IPS-NIHi7 (cell line): ENCODE measurements at regions not wholly inside any gene's neighbourhood (a gene's known extent, or its start where the extent isn't known, plus 50 kb on each side); places are given as distances from the start of the nearest gene placed in this dataset.
"Not testable (repeated sequence)": the region's sequence is repeated elsewhere in the genome, so short reads cannot be mapped to it uniquely, and the experiment has no call there.

Experiments
- DNase-seq: peaks from one replicate; pipeline ENCODE4 v3.0.0; 2012; ENCODE audit warnings: mixed read lengths; ENCODE audit errors: extremely low spot score

DNA sequence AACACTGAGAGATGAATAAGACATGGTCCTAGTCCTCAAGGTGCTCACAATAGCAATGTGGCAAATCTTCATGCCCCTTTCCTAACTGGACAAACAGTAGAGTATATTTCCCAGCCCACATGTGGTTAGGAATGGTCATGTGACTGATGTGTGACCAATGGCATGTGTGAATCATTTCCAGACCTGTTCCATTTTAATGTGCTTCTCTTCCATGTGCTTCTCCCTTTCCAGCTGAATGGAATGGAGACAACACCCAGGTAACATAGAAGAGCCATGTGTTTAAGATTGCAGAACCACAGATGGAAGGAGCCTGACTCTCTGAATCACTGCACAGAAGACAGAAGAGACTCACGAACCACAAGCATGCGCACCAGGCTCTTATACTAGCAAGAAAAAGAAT, 409.9 kb upstream of the NFIA start:
- DNase-seq, result no peak

DNA sequence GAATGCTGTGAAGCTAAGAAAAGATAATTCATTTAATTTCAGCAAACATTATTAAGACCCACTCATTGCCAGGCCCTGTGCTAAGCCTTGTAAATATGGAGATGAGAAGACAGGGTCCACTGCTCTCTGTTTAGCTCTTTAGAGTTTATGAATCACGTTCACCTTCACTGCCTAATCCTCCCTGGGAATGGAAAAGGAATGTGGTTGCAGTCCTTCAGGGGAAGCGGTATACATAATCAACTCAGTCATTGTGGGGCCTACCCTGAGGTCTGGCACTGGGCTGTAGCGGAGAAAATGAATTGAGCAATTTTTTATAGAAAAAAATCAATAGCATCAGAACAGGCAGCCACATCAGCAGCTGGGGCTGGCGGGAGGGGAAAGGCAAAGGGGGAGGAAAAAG, 412.1 kb upstream of the NFIA start:
- DNase-seq, result no peak

DNA sequence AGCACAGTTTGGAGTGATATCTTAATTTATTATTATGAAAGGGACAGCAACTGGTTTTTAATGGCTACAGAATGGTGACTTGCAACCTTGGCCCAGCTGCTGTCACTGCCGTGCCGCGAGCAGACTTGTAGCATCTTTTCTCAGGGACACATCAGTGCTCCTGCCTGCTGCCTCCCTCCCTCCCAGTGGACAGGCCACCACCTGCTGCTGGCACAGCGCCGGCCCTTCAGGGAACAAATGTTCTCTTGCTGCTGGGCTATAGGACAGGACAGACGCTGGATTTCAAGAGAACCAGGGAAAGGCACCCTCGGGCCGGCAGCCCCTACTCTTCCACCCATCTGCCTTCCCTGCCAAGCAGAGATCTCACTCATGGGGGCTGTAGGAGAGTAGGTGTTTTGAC, 413.8 kb upstream of the NFIA start:
- no peak for DNase-seq

DNA sequence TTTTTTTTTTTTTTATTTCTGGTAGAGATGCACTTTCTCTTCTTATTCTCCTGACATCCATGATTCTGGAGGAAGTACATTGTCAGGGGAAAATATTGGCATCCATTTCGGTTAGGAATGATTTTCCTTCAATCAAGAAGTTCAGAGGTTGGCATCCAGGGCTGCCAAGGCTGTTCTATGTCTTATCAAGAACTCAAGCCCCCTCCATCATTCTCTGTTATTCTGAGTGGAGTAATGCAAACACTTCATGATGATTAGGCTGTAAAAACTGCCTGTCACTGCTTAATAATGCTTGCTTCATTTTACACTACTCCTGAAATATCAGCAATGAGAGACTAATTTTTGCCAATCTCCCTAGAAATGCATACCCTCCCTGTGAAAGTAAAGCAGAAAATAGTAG, 417.1 kb upstream of the NFIA start:
- no peak for DNase-seq

DNA sequence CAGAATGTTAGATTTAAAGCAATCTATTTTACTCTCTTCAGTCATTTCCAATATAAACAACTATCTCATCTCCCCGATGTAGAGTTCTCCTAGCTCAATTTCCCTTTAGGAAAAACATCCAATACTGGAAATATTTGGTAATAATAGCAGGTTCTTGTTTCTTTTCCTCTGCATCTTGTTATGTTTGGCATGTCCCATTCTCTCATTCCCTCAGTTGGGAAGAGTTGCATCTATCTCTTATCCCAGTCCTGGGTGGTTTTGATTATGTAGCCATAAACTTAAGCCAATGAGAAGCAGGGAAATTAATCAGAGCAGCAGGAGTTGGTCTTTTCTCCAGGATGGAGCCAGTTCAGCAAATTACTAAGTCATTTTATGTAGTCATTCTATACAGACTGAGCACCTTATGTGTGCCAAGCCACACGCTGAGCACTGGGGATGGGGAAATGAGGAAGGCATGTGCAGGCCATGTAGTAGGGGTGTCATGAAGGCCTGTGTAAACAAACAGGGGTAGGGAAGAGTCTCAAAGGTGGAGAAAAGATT, 418.2 kb upstream of the NFIA start:
- DNase-seq, result no peak

DNA sequence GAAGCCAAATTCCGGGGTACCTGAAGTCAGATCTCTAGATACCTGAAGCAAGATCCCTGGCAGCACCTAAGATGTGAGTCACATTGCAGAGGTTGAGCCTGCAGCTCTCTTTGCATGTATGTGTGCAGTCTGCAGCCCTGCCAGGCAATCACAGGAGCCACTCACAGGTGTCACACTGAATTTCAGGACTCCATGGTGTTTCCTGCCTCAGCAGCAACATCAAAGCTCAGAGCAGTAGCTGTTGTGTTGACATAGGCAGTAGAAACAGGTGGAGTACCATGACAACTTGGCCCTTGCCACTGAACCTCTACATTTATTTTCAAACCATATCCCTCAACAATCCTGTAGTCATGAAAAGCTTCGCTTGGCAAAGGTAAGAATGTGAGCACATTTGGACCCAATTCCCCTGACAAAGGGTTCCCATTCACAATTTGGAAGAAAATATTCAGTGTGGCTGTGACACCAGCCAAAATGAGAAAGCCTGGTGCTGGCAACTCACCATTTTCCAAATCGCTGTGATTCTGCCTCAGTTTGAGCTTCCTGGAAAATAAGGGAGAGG, 419.8 kb upstream of the NFIA start:
- DNase-seq, result no peak

DNA sequence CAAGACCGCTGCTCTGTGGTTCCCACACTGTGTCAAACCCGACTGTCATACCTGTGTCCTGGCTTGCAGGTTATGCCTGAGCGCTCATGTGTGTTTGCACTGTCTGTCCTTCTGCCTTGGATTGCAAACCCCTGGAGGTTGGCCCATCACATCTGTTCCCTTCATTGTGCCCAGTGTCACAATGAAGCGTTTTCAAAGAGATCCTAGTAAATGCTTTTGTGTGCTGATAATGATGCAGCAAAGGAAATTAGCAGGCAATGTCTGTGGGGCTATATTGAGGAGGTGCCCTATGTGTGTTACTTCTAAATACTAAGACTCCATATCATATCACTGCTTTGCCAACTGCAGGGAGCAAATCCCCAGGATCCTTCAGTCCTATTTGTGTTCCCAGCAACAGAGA, 424.4 kb upstream of the NFIA start:
- DNase-seq, result no peak

DNA sequence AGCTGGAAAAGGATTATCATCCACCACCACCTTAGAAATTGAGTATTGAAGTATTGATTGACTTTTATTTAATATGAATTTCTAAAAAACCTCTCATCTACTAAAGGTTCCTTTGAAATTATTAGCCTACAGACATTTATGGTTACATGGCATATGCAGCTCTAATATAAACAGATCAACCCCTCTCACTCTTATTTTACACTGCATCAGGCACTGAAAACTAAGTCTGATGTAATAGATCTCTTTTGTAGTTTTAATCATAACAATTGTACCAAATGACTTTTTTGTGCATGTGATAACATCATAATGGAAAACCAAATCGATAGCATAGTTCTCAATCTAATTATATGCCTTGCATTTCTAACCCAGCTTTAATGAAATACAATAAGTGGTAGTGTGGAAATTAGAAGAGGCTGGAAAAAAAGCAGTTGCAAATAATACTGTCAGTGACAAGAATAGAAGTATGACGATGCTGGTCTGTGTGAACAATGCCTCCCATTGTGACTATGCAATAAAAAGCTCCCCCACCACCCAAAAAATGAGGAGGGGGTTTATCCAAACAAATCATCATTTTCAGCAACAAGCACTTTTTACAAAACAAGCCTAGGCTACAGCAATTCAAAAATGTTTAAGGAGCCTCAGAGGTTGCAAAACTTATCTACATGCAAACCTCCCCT, 426.5 kb upstream of the NFIA start:
- DNase-seq, result no peak

DNA sequence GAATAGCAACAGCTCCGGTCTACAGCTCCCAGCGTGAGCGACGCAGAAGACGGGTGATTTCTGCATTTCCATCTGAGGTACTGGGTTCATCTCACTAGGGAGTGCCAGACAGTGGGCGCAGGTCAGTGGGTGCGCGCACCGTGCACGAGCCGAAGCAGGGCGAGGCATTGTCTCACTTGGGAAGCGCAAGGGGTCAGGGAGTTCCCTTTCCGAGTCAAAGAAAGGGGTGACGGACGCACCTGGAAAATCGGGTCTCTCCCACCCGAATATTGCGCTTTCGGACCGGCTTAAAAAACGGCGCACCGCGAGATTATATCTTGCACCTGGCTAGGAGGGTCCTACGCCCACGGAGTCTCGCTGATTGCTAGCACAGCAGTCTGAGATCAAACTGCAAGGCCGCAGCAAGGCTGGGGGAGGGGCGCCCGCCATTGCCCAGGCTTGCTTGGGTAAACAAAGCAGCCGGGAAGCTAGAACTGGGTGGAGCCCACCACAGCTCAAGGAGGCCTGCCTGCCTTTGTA, 442.3 kb upstream of the NFIA start:
- DNase-seq, result not testable (repeated sequence)

DNA sequence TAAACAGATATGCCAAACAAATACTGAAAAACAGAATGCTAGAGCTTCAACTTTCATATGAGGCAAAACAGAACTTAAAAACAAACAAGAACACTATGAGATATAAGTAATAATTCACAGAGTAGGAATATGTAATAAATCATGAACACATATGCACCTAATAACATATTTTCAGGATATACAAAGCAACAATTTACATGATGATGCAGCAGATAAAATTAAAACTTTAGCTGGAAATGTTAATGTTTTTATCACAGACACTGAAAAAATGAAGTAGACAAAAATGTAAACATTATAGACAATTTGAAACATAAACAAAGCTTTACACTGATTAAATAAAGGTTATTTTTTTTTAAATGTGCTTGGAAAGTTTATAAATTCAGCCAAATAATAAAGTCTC, 443.1 kb upstream of the NFIA start:
- DNase-seq, result no peak

DNA sequence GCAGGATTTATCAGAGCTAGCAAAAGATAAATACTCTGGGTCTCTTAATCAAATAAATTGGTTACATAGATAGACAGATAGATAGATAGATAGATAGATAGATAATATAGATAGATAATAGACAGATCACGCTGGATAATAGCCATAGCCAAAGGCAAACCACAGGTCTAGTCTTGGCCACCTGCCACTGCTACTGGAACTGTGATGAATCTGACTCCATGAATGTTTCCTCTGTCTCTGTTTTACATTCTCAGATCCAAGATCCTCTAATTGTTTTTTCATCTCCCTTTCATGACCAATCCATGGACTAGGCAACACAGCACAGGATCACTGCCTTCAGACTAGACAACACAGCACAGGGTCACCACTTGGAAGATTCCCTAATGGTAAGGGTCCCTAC, 444.7 kb upstream of the NFIA start:
- no peak for DNase-seq

DNA sequence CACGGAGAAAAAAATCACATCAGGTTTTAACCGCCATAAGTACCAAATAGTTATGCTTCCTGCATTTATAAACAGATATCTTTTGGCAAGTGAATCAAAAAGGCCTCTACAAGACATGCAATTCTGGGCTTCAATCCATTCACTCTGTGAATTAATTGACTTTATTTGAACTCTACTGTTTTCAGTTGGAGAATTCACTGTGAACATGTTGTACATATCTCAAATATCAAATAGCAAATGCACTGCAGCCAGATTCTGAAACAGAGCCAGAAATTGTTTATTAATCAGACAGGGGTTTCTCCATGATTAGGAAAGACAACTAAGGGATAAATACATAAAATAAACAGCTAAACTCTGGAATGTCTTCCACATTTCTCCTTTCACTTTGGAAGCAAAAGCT, 445.4 kb upstream of the NFIA start:
- no peak for DNase-seq

DNA sequence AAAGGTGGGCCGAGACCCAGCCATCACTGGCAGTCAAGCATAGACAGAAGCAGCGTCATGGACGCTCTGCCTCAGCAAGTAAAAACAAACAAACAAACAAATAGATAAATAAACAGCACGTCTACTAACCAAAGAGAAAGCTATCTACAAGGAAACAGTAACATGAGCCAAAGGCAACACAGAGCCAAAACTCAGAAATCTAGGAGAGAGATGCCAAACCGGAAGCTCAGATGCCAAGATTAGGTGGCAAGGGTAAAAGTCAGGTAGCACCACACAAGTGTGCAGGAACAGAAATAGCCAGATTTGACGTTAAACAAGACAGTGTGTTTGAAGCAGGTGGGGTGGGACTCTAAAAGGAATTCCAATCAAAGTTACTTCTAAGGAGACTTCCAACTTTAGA, 448.3 kb upstream of the NFIA start:
- DNase-seq, result no peak

DNA sequence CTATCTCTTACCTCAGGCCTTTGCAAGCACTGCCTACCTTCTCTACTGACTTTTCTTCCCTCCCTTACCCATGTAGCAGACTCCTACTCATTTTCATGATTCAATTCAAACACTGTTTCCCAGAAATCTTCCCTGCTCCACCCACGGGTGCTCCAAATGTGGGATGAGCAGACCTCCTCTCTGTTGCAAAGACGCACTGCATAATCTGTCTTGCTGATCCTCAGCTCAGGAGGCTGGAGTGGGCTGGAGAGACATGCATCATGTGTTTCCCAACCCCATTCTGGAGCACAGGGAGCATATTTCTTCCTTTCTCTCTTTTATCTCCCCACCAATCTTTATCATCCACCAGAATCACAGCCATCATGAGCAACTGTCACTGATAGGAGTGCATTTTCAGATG, 459.9 kb upstream of the NFIA start:
- no peak for DNase-seq

DNA sequence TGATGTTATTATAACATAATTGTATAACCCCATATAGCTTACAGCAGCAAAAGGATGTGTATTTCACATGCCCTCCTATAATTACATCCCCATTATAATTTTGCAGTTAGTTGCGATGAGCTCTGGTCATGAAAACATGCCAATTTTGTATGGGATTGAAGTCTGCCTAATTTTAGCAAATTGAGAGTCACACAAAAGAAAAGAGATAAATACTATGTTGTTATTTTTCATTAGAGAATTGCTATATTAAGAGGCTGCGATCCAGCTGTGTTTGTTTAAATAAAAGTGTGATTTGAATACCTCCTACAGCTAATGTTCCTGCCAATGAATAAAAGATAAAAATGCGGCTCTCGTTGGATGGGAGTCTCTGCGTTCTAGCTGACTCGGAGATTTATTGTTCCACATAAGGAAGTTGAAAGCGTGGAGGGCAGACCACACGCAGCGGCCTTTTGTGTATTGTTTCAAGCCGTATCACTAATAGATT, 461.0 kb upstream of the NFIA start:
- DNase-seq, result no peak

DNA sequence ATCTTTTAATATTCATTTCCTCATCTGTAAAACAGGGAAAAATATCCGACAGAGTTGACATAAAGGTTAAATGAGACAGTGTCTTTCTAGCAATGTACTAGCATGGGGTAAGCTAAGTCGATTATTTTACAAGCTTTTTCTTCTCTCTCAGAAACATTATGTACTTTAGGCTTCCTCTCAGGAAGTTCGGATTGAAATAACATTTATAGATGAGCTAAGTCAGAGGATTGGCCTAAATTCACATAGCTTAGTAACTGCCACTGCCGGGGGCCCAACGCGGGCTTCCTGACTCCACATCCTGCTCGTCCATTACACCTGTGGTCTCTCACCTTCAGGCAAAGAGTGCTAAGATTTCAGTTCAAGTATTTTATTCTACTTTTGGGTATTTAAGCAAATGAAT, 462.3 kb upstream of the NFIA start:
- no peak for DNase-seq

DNA sequence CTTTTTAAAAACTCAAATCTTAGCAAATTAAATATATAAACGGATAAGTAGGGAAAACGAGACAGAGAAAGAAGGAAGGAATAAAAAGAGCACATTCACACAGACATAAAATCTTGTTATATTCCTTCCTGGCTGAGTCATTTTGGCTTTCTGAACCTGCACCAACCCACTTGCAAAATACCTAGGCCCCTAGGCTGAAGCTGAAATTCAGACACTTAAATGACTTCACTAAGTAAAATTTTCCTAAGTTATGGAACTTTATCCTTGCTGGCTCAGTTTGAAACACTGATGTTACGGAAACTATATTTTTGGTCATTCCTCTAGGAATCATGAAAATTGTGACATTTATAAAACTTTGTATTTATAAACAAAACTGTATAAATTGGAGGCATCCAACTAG, 462.8 kb upstream of the NFIA start:
- DNase-seq, result no peak

DNA sequence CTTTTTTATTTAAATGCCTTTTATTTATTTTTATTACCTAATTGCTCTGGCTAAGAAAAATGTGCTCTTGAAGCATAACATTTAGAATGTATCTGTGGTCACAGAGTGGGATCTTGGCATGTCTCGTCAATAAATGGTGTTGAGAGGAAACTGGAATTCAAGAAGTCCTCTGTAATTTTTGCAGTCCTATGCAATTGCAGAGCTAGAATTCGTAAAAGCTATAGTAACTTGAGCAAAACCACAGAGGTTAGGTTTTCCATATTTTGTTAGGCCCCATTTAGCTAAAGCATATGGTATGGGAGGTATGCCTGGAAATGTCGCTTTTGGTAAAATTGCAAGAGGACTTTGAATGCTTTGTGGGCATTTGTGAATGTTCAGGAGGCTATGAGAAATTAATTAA, 466.7 kb upstream of the NFIA start:
- DNase-seq, result no peak

DNA sequence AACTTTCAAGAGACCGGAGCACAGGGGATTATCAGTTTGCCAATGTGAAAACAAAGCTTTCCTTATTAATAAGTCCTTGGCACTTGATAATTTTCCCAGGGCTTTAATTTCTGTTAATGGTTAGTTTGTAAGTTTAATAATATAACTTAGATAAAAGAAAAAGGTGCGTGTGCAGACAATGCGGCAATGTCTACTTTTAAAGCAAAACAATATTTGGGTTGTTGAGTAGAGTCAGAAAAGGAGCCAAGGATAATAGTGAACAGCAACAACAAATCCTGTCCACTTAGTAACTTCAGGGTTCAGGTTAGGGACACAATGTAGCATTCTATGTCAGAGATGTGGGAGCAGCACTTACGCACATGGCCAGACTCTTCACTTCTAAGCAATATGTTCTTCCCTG, 469.6 kb upstream of the NFIA start:
- no peak for DNase-seq

DNA sequence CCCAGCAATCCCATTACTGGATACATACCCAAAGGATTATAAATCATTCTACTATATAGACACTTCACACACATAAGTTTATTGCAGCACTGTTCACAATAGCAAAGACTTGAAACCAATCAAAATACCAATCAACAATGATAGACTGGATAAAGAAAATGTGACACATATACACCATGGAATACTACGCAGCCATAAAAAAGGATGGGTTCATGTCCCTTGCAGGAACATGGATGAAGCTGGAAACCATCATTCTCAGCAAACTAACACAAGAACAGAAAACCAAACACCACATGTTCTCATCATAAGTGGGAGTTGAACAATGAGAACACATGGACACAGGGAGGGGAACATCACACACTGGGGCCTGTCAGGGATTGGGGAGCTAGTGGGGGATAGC, 475.4 kb upstream of the NFIA start:
- DNase-seq, result not testable (repeated sequence)

DNA sequence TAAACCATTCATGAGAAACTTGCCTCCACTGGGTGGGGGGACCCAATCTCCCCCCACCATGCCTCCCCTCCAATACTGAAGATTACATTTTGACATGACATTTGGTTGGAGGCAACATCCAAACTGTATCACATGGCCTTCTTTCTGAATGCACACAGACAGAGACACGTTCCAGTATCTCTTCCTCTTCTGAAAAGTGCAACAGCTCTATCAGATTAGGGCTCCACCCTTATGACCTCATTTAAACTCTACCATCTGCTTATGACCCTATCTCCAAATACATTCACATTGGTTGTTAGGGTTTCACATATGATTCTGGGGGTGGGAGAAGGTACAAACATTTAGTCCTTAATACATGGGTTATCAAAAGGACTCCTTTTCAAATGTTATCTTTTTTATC, 481.8 kb upstream of the NFIA start:
- DNase-seq, result no peak

DNA sequence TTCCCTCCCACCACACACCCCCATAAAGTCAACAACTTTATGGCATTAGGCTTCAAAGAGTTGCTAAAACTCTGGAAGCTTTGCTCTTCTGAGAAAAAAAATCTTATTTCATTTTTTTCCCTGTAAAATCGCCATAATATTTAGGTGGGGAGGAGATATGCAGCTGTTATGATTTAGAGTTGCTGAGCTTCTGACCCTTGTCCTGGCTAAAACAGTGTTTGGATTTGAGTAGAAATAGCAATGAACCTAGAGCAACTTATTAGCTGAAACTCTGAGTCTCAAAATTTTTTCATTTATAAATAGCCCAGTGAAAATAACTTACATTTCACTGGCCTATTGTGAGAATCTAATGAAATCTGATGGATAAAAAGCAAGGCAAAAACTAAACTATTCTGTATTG, 482.8 kb upstream of the NFIA start:
- no peak for DNase-seq
